HEK293T (cell line): ENCODE measurements at regions not wholly inside any gene's neighbourhood (a gene's known extent, or its start where the extent isn't known, plus 50 kb on each side); places are given as distances from the start of the nearest gene placed in this dataset.

ENCODE experiments used
- FOXA1 ChIP-seq: fragments of 450-650 bp; IDR thresholded peaks from 2 replicates; pipeline ENCODE4 v1.6.1; 2016; ENCODE audit warnings: mild to moderate bottlenecking
- FOXK2 ChIP-seq: fragments of 450-650 bp; IDR thresholded peaks from 2 replicates; pipeline ENCODE4 v1.6.1; 2016; ENCODE audit warnings: mild to moderate bottlenecking
- HDGF ChIP-seq: fragments of 450-650 bp; IDR thresholded peaks from 2 replicates; pipeline ENCODE4 v1.6.1; 2017; ENCODE audit warnings: antibody characterized with exemption, borderline replicate concordance
- LEF1 ChIP-seq: fragments of 450-650 bp; IDR thresholded peaks from 2 replicates; pipeline ENCODE4 v1.6.1; 2017; ENCODE audit warnings: mild to moderate bottlenecking, borderline replicate concordance
- PKNOX1 ChIP-seq: fragments of 450-650 bp; IDR thresholded peaks from 2 replicates; pipeline ENCODE4 v1.6.1; 2016
- SP1 ChIP-seq: fragments of 450-650 bp; IDR thresholded peaks from 2 replicates; pipeline ENCODE4 v1.6.1; 2017
- ZNF384 ChIP-seq: fragments of 450-650 bp; IDR thresholded peaks from 2 replicates; pipeline ENCODE4 v1.6.1; 2016

GRCh38 chr3:153722157-153722556 lies 399.0 kb upstream of the ARHGEF26 start:
- TF ChIP-seq FOXK2, result no peak
- no peak for TF ChIP-seq HDGF
- no peak for TF ChIP-seq ZNF384
- no peak for TF ChIP-seq FOXA1
- no peak for TF ChIP-seq LEF1
- no peak for TF ChIP-seq SP1
- no peak for TF ChIP-seq PKNOX1
